SK-N-SH (cell line): ENCODE measurements at regions not wholly inside any gene's neighbourhood (a gene's known extent, or its start where the extent isn't known, plus 50 kb on each side); places are given as distances from the start of the nearest gene placed in this dataset.

Experiments used
- CHD2 ChIP-seq: fragments of 150-350 bp; IDR thresholded peaks from 2 replicates; pipeline ENCODE4 v1.6.1; 2018; ENCODE audit warnings: low read length; ENCODE audit not compliant: partially characterized antibody
- CTCF ChIP-seq: fragments of 200-600 bp; sonication (generic); IDR thresholded peaks from 2 replicates; pipeline ENCODE4 v1.6.1; 2017; ENCODE audit warnings: antibody characterized with exemption, mild to moderate bottlenecking, moderate library complexity
- ELF1 ChIP-seq: IDR thresholded peaks from 2 replicates; pipeline ENCODE4 v1.4.0; 2012
- GABPA ChIP-seq: IDR thresholded peaks from 2 replicates; pipeline ENCODE4 v1.4.0; 2012; ENCODE audit warnings: low read depth, mild to moderate bottlenecking
- NRF1 ChIP-seq: IDR thresholded peaks from 2 replicates; pipeline ENCODE4 v1.6.1; 2012; ENCODE audit warnings: low read depth, mild to moderate bottlenecking, low read length
- REST ChIP-seq: IDR thresholded peaks from 2 replicates; pipeline ENCODE4 v1.6.1; 2012; ENCODE audit warnings: mild to moderate bottlenecking, low read depth, low read length, moderate library complexity
- RFX5 ChIP-seq: IDR thresholded peaks from 2 replicates; pipeline ENCODE4 v1.6.1; 2012; ENCODE audit warnings: mild to moderate bottlenecking, improper control_type of control experiment, low read length
- SIN3A ChIP-seq: IDR thresholded peaks from 2 replicates; pipeline ENCODE4 v1.6.1; 2012; ENCODE audit warnings: low read depth, mild to moderate bottlenecking, low read length, moderate library complexity, borderline replicate concordance

- TF ChIP-seq CTCF, result no peak
- no peak for TF ChIP-seq ELF1
- TF ChIP-seq CHD2, result no peak
- TF ChIP-seq SIN3A, result no peak
- no peak for TF ChIP-seq RFX5
- TF ChIP-seq NRF1, result no peak
- no peak for TF ChIP-seq GABPA
- TF ChIP-seq REST, result no peak
Measured at GRCh38 chr5:125109293-125109692, 362.9 kb upstream of the ZNF608 start.
